Cardiac fibroblast (primary cell): ENCODE measurements at regions not wholly inside any gene's neighbourhood (a gene's known extent, or its start where the extent isn't known, plus 50 kb on each side); places are given as distances from the start of the nearest gene placed in this dataset.
A peak's percentile ranks its signal among the peaks of the same experiment; 100 is the strongest.
"Not testable (repeated sequence)": the region's sequence is repeated elsewhere in the genome, so short reads cannot be mapped to it uniquely, and the experiment has no call there.

Experiments used
- DNase-seq, 2 donors: peaks; one replicate each; pipeline versions ENCODE4 v3.0.0 to v3.0.0-alpha.2; 2010; ENCODE audit warnings: low read depth in 2 of 2
- H3K4me3 ChIP-seq, 2 donors: replicated peaks in 1 of 2; 1 replicate in 1 of 2; 2 replicates in 1 of 2; pipeline ENCODE4 v1.5.1; 2011; ENCODE audit warnings: low read depth in 2 of 2, low read length in 2 of 2, mild to moderate bottlenecking in 2 of 2, moderate library complexity in 1 of 2
- TF ChIP-seq, protein P1 (sequence below): IDR thresholded peaks from one replicate; pipeline ENCODE4 v1.5.1; 2011; ENCODE audit warnings: low read depth, mild to moderate bottlenecking, low read length, inconsistent platforms

DNA sequence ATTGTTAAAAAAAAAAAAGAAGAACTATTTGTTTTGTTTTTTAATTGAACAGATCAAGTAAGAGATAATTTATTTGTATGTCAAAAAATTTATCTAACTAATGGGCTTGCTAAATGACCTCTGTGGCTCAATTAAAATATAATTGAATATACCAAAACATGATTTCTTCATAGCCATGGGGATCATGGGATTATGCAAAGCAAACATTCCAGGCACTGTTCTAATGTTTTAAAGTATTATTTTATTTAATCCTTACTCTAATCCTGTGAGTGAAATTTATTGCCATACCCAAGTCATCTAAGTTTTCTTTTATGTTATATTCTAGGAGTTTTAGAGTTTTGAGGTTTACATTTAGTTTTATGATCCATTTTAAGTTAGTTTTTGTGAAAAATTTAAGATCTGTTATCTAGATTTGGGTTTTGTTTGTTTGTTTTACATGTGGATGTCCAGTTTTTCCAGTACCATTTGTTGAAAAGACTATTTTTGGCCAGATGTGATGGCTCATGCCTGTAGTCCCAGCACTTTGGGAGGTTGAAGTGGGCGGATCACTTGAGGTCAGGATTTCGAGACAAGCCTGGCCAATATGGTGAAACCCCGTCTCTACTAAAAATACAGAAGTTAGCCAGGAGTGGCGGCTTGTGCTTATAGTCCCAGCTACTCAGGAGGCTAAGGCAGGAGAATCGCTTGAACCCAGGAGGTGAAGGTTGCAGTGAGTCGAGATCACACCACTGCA lies 52.3 kb upstream of the CNOT10 start:
- peak in 1 of 2 donors; percentile 35 for DNase-seq
- no peak overlapping the region for H3K4me3 ChIP-seq
- TF ChIP-seq, protein P1, sequence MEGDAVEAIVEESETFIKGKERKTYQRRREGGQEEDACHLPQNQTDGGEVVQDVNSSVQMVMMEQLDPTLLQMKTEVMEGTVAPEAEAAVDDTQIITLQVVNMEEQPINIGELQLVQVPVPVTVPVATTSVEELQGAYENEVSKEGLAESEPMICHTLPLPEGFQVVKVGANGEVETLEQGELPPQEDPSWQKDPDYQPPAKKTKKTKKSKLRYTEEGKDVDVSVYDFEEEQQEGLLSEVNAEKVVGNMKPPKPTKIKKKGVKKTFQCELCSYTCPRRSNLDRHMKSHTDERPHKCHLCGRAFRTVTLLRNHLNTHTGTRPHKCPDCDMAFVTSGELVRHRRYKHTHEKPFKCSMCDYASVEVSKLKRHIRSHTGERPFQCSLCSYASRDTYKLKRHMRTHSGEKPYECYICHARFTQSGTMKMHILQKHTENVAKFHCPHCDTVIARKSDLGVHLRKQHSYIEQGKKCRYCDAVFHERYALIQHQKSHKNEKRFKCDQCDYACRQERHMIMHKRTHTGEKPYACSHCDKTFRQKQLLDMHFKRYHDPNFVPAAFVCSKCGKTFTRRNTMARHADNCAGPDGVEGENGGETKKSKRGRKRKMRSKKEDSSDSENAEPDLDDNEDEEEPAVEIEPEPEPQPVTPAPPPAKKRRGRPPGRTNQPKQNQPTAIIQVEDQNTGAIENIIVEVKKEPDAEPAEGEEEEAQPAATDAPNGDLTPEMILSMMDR, result no peak

DNA sequence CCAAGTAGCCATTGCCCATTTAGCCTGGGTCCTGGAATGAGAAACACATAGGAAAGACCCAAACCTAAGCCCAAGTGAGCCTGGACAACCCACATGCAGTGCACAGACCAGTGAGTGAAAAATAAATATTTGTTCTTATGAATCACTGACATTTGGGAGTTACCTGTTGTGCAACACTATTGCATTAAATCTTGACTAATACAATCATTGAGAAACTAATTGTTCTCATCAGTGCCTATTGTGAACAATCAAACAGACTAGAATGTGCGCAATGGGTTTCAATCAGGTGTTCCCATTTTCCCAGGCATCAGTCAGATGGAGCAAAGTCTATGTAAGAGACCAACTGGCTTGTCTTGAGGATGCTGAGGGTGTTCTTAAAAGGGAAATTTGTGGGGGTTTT lies 54.7 kb upstream of the CNOT10 start:
- TF ChIP-seq, protein P1, result no peak
- peak; percentile 25 to 82 for DNase-seq
- H3K4me3 ChIP-seq, result no peak overlapping the region

DNA sequence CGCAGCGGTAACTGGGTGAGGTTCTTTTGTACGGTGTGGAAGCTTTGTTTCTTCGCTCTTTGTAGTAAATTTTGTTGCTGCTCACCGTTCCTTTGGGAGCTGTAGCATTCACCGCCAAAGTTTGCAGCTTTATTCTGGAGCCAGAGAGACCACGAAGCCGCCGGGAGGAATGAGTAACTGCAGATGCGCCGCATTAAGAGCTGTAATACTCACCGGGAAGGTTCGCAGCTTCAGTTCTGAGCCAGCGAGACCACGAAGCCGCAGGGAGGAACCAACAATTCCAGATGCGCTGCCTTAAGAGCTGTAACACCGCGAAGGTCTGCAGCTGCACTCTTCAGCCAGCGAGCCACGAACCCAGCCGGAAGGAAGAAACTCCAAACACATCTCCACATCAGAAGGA lies 56.0 kb upstream of the DYNC1LI1 start:
- no peak for DNase-seq
- H3K4me3 ChIP-seq, result no peak overlapping the region
- TF ChIP-seq, protein P1, result no peak

DNA sequence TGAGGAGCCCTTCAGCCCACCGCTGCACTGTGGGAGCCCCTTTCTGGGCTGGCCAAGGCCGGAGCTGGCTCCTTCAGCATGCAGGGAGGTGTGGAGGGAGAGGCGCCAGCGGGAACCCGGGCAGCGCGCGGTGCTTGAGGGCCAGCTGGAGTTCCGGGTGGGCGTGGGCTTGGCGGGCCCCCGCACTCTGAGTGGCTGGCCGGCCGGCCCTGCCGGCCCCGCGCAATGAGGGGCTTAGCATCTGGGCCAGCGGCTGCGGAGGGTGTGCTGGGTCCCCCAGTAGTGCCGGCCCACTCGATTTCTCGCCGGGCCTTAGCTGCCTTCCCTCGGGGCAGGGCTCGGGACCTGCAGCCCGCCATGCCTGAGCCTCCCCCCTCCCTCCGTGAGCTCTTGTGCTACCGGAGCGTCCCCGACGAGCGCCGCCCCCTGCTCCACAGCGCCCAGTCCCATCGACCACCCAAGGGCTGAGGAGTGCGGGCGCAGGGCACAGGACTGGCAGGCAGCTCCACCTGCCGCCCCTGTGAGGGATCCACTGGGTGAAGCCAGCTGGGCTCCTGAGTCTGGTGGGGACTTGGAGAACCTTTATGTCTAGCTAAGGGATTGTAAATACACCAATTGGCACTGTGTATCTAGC lies 55.0 kb upstream of the DYNC1LI1 start:
- not testable (repeated sequence) for DNase-seq, H3K4me3 ChIP-seq

DNA sequence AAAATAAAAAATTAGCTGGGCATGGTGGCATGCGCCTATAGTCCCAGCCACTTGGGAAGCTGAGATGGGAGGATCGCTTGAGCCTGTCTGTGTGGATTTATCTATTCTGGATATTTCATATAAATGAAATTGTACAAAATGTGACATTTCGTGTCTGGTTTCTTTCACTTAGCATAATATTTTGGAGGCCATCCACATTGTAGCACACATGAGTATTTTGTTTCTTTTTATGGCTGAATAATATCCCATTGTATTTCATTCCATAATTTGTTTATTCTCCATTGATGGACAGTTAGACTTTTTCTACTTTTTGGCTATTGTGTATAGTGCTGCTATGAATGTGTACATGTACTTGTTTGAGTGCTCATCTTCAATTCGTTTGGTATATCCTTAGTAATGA lies 52.9 kb upstream of the DYNC1LI1 start:
- no peak for DNase-seq
- TF ChIP-seq, protein P1, result no peak
- H3K4me3 ChIP-seq, result no peak overlapping the region

DNA sequence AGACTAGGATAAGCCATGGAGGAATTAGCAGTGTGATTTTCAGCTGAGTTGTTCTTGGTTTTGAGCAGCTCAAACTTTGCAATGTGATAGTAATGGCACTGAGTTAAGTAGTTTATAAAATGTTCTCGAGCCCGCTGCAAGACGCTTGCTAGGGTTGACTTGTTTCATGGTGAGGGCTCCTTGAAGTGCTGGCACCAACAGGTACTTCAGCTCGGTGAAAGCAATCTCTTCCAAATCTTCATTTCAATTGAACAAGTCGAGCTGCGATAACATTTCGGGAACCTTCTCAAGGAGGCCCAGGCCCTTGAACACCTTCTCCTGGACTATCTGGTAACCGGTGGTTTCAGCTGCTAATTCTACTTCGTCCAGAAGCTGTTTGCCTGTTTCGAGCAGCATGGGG lies 50.8 kb upstream of the DYNC1LI1 start:
- TF ChIP-seq, protein P1, result no peak
- DNase-seq, result no peak
- no peak overlapping the region for H3K4me3 ChIP-seq

DNA sequence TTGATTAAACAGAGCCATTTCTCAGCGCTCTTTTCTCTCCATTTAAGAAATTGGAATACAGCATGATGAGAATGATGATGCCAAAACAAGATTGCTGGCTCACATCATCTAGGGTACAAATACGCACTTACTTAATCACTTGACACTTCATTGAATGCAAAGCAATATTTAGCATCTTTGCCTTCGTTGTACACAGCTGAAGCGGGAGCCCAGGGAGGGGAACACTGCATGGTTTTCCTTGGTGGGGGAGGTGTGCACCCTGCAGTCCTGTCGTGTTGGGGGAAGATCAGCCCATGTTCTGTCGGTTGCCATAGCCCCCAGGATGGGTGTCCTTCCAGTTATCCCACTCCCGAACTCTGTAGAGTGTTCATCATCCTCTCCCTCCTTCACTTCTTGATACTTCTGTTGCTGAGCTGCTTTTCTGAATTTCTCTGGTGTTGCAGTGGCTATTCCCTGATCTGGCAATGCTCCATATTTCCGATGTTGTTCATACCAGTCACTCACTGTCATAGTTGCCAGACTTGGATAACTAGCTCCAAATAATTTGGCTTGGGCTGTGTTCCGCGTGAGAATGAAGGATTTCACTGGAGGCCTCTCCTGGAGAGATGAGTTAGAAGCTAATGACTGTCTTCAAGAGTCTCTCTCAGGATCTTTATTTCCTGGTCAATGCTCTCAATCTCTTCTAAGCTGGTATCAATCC lies 50.1 kb upstream of the DYNC1LI1 start:
- DNase-seq, result no peak
- TF ChIP-seq, protein P1, result no peak
- H3K4me3 ChIP-seq, result no peak overlapping the region
